Loucy (cell line): ENCODE measurements at regions not wholly inside any gene's neighbourhood (a gene's known extent, or its start where the extent isn't known, plus 50 kb on each side); places are given as distances from the start of the nearest gene placed in this dataset.

Source experiments
- EZH2phosphoT487 ChIP-seq: fragments of 200-600 bp; IDR thresholded peaks from 2 replicates; pipeline ENCODE4 v1.6.1; 2018; ENCODE audit warnings: antibody characterized with exemption, mild to moderate bottlenecking, moderate library complexity, borderline replicate concordance
- TF ChIP-seq, protein P1 (sequence below): fragments of 200-600 bp; sonication (generic); conservative IDR thresholded peaks from 2 replicates; pipeline ENCODE4 v1.5.1; 2014; ENCODE audit warnings: mild to moderate bottlenecking, antibody characterized with exemption, low read length

DNA sequence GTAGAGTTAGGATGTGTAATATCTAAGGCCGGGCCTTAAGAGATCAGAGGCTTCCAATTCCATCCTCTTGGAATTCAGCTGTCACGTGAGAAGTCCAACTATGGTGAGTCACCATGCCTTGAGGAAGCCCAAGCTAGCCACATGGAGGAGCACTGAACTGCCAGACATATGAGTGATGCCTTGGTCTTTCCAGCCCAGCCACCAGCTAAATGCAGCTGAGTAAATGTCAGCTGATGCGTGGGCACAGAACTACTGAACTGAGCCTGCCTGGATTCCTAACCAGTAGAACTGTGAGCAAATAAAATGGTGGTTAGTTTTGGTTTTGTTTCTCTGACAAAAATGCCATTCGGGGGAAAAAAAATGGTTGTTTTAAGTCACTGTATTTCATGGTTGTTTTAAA, 153.7 kb upstream of the SERTAD2 start:
- TF ChIP-seq EZH2phosphoT487: no peak
- TF ChIP-seq, protein P1, sequence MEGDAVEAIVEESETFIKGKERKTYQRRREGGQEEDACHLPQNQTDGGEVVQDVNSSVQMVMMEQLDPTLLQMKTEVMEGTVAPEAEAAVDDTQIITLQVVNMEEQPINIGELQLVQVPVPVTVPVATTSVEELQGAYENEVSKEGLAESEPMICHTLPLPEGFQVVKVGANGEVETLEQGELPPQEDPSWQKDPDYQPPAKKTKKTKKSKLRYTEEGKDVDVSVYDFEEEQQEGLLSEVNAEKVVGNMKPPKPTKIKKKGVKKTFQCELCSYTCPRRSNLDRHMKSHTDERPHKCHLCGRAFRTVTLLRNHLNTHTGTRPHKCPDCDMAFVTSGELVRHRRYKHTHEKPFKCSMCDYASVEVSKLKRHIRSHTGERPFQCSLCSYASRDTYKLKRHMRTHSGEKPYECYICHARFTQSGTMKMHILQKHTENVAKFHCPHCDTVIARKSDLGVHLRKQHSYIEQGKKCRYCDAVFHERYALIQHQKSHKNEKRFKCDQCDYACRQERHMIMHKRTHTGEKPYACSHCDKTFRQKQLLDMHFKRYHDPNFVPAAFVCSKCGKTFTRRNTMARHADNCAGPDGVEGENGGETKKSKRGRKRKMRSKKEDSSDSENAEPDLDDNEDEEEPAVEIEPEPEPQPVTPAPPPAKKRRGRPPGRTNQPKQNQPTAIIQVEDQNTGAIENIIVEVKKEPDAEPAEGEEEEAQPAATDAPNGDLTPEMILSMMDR: no peak
